HG03159 (cell line): ENCODE measurements at regions not wholly inside any gene's neighbourhood (a gene's known extent, or its start where the extent isn't known, plus 50 kb on each side); places are given as distances from the start of the nearest gene placed in this dataset.

Experiments
- ATAC-seq: cut with Tn5 transposase; IDR thresholded peaks from one replicate; pipeline ENCODE4 v1.9.1; 2021; ENCODE audit warnings: mild to moderate bottlenecking, moderate library complexity; ENCODE audit not compliant: unreplicated experiment

DNA sequence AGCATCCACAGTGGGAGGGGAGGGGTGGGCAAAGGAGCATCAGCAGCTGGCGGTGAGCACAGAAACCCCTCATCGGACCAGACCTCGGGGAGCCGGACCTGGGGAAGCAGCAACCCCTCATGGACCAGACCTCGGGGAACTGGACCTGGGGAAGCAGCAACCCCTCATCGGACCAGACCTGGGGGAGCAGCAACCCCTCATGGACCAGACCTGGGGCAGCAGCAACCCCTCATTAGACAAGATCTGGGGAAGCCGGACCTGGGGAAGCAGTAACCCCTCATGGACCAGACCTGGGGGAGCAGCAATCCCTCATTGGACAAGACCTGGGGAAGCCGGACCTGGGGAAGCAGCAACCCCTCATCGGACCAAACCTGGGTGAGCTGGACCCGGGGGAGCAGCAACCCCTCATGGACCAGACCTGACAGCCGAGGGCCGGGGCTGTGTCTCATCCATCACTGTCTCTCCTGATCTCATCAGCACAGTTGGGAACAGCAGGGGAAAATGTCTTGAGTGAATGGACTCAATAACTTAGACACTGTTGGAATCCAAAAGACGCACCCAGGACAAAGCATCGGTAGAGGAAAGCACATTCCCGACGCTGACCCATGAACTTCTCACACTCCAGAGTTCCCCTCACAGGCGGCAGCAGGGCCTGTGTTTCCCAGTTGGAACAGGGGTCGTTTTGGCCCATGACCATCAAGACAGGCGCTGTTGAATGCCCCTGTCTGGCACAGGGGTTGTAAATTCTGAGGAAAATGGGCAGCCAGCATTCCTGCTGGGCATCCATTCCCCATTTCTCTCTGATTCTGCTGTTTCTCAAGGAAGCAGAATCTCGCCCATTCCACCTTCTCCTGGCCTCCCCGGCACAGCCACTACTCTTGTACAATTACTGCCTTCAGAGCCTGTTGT is 1494.6 kb downstream of the TBC1D22A start:
- no peak for ATAC-seq

DNA sequence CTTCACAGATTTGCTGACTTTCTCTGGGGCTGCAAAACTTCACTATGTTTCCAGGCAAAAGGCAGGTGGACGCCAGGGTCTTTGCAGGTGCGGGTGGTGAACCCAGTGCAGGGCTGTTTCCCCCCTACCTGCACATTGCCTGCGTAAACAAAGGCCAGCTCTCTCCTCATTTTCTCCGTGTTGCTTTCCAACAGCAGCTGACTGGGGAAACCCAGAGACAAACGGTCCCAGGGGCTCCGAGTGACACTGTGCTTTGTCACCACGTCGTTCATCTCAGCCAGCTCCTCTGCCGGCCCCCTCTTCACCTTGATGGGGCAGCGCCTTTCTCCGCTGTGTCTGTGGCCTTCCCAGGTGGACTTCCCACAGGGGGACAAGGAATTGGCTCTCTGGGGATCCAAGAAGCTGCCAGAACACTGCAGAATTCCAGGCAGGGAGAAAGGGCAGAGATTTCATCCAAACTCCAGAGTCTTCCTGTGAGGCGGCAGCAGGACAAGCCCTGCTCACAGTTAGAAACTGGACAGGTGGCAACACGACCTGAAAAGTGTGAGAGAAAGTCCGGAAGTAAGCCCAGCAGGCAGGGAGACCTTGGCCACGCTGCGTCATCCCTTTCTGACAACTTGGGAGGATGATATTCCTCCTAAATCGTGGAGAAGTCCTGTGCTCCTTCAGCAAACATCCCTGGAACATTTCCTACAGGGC is 1493.7 kb downstream of the TBC1D22A start:
- ATAC-seq, result no peak

DNA sequence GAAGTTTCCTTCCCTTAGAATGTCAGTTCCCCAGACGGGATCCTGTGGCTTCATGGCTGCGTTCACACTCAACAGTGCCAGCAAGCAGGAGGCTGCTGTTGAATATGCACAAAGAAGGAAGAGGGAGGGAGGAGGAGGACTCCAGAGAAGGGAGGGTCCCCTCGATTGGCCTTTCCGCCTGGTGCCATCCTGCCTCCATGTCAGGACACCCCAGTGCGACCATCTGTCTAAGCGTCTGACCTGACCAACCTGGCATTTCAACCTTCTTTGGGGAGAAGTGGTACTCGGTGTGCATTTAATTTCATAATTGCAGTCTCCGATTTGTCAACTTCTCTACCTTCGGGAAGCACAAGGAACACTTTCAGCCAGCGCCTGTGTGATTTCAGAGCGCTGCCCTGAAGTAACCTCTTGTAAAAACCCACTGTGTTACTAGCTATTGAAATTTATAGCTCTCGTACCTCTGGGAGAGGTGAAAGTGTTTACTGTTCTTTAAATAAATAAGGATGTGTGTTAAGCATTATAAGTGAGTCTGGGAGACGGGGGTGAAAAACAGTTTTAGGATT is 1491.9 kb downstream of the TBC1D22A start:
- ATAC-seq, result no peak

DNA sequence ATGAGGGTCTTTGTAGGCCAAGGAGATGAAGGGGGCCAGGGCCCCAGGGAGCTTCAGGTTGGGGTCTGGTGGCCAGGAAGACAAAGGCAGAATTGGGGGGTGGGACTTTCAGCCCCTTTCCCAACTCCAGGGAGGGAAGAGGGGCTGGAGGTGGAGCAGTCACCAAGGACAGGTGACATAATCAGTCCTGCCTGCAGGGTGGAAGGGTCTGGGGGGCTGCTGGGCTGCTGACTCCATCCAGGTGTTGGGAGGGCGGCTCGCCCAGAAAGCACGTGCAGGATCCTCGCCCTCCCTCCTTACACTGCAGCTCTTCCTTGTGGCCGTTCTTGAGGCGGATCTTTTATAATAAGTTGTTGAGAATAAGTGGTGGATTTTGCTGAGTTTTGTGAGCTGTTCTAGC is 1491.1 kb downstream of the TBC1D22A start:
- no peak for ATAC-seq

DNA sequence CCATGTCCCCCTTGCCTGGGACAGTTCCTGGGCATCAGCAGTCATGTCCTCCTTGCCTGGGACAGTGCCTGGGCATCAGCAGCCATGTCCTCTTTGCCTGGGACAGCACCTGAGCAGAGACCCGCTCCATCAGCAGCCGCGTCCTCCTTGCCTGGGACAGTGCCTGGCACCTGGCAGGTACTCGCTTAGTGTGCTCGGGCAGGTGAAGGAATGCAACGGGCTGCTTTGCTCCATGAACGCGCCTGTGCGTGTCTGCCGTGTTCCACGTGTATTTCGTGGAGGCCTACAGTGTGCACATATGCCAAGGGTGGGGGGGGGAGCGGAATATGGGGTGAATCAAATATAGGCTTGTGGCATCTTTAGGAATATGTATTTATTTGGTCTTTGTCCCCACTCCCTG is 1490.7 kb downstream of the TBC1D22A start:
- ATAC-seq, result no peak

DNA sequence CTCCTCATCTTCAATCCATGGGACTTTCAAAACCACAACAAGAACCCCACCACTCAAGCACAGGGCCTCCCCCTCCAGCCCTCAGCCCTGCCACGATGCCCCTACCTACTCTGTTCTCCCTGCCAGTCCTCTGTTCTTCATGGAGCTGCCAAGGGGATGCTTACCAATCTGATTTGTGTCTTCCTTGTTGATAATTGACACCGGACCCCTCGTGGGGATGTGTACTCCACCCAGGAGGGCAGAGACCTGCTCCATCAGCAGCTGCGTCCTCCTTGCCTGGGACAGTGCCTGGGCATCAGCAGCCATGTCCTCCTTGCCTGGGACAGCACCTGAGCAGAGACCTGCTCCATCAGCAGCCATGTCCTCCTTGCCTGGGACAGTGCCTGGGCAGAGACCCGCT is 1489.2 kb downstream of the TBC1D22A start:
- ATAC-seq, result no peak

DNA sequence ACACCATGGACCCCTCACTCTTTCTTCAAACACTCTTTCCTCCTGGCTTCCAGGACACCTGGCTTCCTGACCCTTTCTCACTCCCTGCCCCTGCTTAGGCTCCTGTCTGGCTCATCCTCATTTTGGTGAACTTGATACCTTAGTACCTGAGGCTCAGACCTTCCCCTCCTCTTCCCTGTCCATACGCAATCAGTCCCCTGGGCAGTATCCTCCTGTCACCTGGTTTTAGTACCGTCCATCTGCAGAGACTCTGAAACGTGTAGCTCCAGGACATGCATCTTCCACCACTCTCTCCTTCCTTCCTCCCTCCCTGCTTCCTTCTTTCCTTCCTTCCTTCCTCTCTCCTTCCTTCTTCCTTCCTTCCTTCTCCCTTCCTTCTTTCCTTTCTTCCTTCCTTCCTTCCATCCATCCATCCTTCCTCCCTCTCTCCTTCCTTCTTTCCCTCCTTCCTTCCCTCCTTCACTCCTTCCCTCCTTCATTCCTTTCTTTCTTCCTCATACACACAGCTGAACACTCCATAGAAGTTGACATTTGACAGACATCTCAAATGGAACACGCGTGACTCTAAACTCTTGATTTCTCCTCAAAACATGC is 1488.6 kb downstream of the TBC1D22A start:
- ATAC-seq, result no peak

DNA sequence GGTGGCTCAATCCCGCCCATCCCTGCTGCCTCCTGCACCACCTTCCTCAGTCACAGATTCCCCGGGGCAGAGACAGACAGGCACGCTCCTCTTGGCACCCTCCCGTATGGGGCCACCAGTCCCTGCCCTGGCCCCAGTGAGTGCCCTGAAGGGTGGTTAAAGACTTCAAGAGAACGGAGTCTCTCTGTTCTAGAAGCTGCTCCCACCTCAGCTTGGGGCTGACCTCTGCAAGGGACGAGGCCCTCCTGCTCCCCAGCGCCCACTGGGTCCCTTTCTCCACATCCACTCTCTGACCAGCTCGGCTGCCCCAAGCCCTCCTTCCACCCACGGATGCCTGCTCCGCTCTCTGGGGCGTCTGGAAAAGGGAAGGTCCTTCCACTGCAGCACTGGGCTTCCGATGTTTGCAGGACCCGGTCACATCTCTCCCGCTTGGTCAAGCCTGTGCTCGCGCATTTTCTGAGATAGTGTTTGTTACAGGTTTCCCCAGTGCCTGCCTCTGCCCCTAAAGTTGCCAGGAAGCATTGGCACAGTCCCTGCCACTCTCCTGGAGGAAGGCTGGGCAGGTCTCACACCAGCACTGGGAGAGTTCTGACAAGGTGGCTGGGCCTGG is 1487.9 kb downstream of the TBC1D22A start:
- no peak for ATAC-seq

DNA sequence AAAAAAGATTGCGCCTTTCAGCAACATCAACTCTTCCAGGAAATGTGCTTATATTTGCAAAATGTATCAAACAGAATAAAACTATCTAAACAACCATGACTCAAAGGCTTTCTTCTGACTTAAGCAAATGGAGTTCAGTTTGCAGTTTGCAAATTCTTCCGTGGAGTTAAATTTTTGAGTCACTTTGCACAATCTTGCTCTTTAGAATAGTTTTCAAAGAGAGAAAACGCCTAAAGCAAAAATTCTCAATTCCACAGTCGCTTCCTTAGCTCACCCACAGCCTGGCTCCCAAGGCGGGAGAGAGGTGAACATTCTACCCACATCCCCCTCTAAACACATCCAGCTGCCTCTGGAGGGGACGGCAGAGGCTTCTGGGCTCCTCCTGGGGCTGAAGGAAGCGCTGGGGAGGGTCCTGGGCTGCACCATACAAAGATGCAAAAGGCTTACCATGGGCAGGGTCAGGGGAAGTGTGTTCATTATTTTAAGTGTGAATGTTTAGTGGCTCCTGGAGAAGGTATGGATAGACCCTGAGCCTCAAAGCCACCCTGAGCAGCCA is 1487.3 kb downstream of the TBC1D22A start:
- no peak for ATAC-seq

DNA sequence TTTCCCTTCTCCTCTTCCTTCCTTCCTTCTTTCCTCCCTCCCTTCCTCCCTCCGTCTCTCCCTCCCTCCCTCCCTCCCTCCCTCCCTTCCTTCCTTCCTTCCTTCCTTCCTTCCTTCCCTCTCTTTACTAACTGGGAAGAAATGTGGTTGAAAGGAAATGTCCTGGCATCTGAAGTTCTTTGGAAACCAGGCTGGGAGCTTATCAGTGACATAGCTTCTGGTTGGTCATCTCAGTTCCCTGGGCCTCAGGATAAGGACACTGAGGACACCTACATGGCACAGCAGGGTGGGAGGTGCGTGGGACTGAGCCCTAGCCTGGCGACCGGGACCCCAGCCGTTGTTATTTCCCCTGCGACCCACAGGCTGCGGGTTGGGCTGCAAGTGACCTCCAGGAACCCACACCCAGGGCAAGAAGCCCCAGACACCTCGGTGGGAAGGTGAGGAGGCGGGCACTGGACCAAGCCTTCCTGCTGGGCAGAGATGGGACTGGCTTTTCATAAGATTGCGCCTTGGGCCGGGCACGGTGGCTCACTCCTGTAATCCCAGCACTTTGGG is 1486.5 kb downstream of the TBC1D22A start:
- no peak for ATAC-seq

DNA sequence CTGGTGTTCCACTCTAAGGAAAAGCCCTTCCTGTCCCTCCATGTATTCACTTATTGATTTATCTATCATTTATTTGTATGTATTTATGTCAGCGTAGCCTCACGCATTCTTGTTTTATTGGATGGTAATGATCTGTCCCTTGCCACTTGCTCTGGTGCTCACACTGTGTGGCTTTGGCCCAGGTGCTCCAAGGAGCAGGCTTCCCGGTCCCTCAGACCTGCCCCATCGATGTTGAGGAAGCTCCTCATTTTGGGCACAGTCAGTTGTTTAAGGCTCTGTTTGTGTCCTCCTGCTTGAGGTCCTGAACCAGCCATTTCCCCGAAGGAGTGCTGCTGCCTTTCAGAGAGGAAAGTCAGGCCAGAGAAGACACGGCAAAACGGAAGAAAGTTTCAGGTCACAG is 1485.4 kb downstream of the TBC1D22A start:
- no peak for ATAC-seq

DNA sequence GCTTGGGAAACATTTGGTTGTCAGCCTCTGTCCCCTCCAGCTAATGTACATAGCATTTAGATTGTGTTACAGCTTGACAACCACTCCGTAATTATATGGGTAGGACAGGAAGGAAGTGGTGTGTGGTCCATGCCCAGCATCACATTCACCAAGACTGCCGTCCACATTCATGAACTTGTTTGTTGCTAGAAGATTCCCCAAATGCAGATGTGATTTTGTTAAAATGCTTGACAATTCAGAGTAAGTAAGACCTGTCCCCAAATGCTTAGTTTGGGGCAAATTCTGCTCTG is 1482.7 kb downstream of the TBC1D22A start:
- no peak for ATAC-seq

DNA sequence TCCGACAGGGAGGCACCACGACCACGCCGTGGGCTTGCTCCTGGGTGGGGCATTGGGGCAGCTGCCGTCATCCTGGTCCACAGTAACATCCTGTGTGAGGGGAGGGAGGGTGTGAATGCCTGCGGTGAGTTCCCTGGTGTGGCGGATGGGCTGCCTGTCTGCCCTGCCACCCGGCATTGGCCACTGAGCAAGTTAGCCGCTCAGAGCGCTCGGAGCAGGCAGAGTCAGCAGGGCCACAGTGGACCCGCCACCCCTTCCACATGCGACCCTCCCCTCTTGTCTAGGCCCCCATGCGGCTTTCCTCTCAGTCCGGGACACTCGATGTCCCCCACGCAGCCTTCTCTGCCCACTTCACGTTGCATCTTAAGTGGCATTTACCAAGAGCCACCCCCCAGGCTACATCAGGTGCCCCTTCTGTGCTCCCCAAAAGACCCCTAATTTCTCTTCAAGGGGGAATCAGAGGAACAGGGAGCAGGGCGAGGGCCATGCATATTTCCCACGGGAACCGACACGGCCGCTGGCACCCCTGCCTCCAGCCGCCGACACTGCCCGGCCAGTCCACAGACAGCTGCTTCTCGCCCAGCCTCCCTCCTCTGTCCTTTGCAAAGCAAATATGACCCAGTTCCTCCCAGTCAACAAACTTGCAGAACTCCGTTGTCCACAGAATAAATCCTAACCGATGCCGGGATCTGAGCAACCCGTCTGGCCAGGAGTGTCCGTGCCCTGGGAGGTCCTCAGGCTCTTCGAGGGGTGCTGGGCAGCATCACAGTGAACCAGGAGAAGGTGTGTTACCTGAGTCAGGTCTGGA is 1482.1 kb downstream of the TBC1D22A start:
- ATAC-seq, result no peak

DNA sequence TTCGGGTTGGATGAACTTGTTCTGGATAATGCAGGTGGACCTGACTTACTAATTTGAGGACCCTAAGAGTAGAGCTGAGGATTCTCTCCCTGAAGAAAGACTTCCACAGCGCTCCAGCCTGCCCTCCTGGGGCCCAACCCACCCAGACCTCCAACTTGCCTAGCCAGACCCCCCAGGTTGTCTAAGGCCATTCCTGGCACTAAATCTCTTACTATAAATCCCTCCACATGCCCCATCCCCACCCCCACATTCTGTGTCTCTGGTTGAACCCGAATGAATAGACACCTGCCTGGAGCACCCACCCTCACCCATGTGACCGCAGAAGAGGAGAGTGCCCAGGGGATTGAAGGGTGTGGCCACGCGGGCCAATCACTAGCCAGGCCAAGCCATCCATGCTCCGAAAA is 1480.0 kb downstream of the TBC1D22A start:
- ATAC-seq, result no peak

DNA sequence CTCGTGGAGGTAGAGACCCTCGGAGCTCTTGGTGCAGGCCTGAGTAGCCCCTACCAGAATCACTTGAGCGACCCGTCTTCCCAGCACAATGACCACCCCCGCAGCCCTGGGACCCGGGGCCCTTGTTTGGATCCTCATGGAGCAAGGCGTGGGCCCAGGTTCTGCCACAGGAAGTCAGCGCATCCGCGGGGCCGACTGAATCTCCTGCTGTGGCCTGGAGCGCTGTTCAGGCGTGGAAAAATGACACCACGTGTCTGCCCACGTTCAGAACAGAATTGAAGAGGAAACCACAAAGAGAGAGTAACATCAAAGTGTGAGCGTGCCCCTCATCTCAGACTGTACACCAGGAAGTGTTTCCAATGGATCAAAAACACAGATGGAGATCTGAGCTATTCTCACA is 1479.2 kb downstream of the TBC1D22A start:
- ATAC-seq, result no peak

DNA sequence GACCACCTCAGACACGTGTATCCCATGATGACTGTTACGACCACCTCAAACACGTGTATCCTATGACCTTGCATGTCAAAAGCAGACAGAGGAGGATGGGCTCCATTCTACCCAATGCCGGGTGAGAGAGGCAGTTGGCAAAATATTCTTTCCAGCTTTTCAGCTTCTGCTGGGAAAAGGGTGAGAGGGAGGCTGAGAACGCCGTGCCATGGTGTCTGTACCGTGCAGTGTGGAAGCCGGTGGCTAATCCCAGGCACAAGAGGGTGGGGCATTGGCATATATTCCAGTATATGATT is 1478.4 kb downstream of the TBC1D22A start:
- ATAC-seq, result no peak

DNA sequence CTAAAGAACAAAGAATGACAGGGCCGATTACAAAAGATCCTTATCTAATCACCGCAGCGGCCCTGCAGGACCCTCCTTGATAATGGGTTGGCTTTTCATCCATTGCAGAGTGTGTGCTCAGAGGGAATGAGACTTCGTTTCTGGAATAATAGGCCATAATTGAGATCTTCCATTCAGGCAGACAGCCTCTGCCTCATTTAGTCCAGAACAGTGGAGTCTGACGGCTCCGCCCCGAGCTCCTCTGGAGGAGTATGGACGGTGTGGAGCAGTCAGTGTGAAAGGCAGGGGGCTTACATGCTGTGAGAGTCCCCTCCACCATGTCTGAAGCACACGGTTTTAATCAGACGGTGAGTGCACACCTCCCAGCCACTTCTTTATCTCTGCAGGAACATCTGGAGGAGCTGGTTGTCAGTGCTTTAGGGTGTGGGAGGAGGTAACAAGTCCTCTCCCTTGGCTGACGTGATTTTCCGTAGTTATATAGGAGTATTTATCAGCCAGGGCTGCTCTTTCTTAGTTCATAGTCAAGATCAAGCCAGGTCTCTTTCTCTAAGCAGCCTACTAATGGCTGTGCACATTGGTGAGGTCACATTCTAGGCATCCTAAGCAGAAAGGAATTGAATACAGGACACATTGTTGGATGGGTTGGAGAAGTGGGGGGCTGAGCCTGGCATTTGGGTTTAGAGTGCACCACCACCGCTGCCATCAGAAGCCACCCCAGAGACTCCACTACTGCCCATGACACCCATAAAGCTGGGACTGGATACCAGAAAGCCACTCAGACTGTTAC is 1477.9 kb downstream of the TBC1D22A start:
- no peak for ATAC-seq

DNA sequence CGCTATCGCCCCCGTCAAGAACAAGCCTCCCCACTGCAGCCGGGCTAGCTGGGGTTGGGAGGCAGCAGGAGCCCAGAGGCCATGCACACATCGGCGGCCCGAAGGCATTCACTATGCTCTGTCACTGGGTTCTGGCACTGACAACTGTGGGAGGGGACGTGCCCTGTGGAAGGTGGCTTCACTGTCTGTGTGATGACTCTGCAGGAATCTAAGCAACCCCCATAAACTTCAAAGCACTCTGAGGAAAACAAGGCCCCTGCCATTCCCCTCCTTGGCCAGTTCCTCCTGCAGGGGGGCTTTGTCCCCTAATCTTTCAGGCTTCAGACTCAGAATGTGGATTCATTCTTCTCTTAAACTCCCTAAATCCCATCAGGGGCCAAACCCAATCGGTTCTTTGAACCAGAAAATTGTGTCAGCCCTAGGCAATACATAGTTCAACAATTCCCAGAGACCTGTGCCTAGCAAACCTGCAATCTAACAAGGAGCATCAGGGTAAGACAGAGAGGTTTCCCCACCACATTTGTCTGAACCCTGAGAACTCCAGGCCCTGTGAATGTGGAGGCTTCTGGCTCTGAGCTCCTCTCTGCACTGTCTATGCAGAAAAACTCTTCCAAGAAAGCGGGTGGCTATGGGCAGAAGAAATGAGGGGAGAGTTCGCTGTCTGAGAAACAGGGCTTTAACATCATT is 1477.2 kb downstream of the TBC1D22A start:
- no peak for ATAC-seq

DNA sequence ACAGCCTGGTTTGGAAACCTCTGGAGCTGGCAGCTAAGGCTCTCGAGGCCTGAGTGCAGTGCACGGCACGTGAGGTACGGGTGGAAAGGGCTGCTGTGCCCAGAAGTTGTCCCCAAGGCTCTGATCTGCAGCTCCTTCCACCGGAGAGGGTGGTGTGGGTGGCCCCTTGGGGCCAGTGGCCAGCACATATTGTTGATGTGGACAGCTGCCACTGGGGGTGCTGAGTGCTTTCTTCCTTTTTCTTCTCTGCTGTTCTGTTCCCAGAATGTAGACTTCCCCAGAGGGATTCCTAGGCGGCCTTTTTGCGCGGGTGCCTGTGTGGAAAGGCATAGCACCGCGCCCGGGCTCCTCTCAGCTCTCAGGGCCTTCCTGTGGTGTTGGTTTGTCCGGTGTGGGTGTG is 1476.5 kb downstream of the TBC1D22A start:
- no peak for ATAC-seq
